Osteocyte (in vitro differentiated cells): ENCODE measurements at regions not wholly inside any gene's neighbourhood (a gene's known extent, or its start where the extent isn't known, plus 50 kb on each side); places are given as distances from the start of the nearest gene placed in this dataset.
A peak's percentile ranks its signal among the peaks of the same experiment; 100 is the strongest.

Experiments
- DNase-seq: peaks from one replicate; pipeline ENCODE4 v3.0.0; 2021; ENCODE audit warnings: mixed read lengths; ENCODE audit not compliant: unreplicated experiment; ENCODE audit errors: extremely low spot score
- H3K27ac Mint-ChIP-seq: one replicate; pipeline ENCODE4 v1.8.0; 2021; ENCODE audit warnings: mild to moderate bottlenecking, mixed read lengths; ENCODE audit not compliant: unreplicated experiment
- H3K27me3 Mint-ChIP-seq: one replicate; pipeline ENCODE4 v1.8.0; 2021; ENCODE audit warnings: mixed read lengths; ENCODE audit not compliant: unreplicated experiment
- H3K36me3 Mint-ChIP-seq: one replicate; pipeline ENCODE4 v1.8.0; 2021; ENCODE audit warnings: mixed read lengths; ENCODE audit not compliant: unreplicated experiment
- H3K4me1 Mint-ChIP-seq: one replicate; pipeline ENCODE4 v1.8.0; 2021; ENCODE audit warnings: mixed read lengths; ENCODE audit not compliant: unreplicated experiment
- H3K4me3 Mint-ChIP-seq: one replicate; pipeline ENCODE4 v1.8.0; 2021; ENCODE audit warnings: mild to moderate bottlenecking, moderate library complexity, mixed read lengths; ENCODE audit not compliant: unreplicated experiment
- H3K9me3 Mint-ChIP-seq: one replicate; pipeline ENCODE4 v1.8.0; 2021; ENCODE audit warnings: mixed read lengths; ENCODE audit not compliant: unreplicated experiment
- CTCF ChIP-seq: fragments of 200-600 bp; sonication (generic); IDR thresholded peaks from 2 replicates; pipeline ENCODE4 v1.5.0; 2021; ENCODE audit warnings: antibody characterized with exemption, mild to moderate bottlenecking, moderate library complexity

GRCh38 chr1:222930070-222930469 lies 115.2 kb downstream of the DISP1 start:
- no peak overlapping the region for H3K4me3 Mint-ChIP-seq
- DNase-seq = no peak
- no peak overlapping the region for H3K27ac Mint-ChIP-seq
- H3K4me1 Mint-ChIP-seq = peaks cover 23% of the 10 kb centered on the region
- no peaks in the 10 kb centered on the region for H3K27me3 Mint-ChIP-seq
- no peak for TF ChIP-seq CTCF
- no peaks in the 10 kb centered on the region for H3K9me3 Mint-ChIP-seq
- no peaks in the 10 kb centered on the region for H3K36me3 Mint-ChIP-seq

- Mint-ChIP-seq H3K36me3 (no peaks in the 10 kb centered on the region), H3K27ac (peak overlapping the region; percentile 40), H3K4me3 (no peak overlapping the region), H3K4me1 (peaks cover 23% of the 10 kb centered on the region), H3K9me3 (no peaks in the 10 kb centered on the region), H3K27me3 (no peaks in the 10 kb centered on the region)
- no peak for DNase-seq
- no peak for TF ChIP-seq CTCF
These were observed 116.2 kb downstream of the DISP1 start for GRCh38 chr1:222931023-222931422.

- Mint-ChIP-seq H3K27ac (no peak overlapping the region), H3K4me3 (no peak overlapping the region), H3K9me3 (no peaks in the 10 kb centered on the region), H3K4me1 (peaks cover 18% of the 10 kb centered on the region), H3K36me3 (no peaks in the 10 kb centered on the region), H3K27me3 (no peaks in the 10 kb centered on the region)
- no peak for TF ChIP-seq CTCF
- no peak for DNase-seq
These were observed 118.4 kb downstream of the DISP1 start for GRCh38 chr1:222933273-222933672.

- no peak for TF ChIP-seq CTCF
- Mint-ChIP-seq H3K27me3 (no peaks in the 10 kb centered on the region), H3K4me1 (peaks cover 14% of the 10 kb centered on the region), H3K4me3 (no peak overlapping the region), H3K27ac (no peak overlapping the region), H3K9me3 (no peaks in the 10 kb centered on the region), H3K36me3 (no peaks in the 10 kb centered on the region)
- no peak for DNase-seq
These were observed 120.5 kb downstream of the DISP1 start for GRCh38 chr1:222935239-222935900.

GRCh38 chr1:222936042-222936441 lies 121.2 kb downstream of the DISP1 start:
- no peak overlapping the region for H3K4me3 Mint-ChIP-seq
- H3K36me3 Mint-ChIP-seq = no peaks in the 10 kb centered on the region
- DNase-seq = no peak
- H3K9me3 Mint-ChIP-seq = no peaks in the 10 kb centered on the region
- peaks cover 15% of the 10 kb centered on the region for H3K4me1 Mint-ChIP-seq
- TF ChIP-seq CTCF = no peak
- no peaks in the 10 kb centered on the region for H3K27me3 Mint-ChIP-seq
- no peak overlapping the region for H3K27ac Mint-ChIP-seq
